Fibroblast of lung (primary cell): ENCODE measurements at regions not wholly inside any gene's neighbourhood (a gene's known extent, or its start where the extent isn't known, plus 50 kb on each side); places are given as distances from the start of the nearest gene placed in this dataset.

Experiments
- DNase-seq, 2 donors: peaks; one replicate each; pipeline versions ENCODE4 v3.0.0 to v3.0.0-alpha.2; 2010; ENCODE audit warnings: low read depth in 2 of 2
- H2AFZ ChIP-seq: 2 replicates; pipeline ENCODE4 v1.5.1; 2012; ENCODE audit warnings: low read length, control low read depth, inconsistent platforms
- H3K27ac ChIP-seq: 2 replicates; pipeline ENCODE4 v1.5.1; 2011; ENCODE audit warnings: low read length, control low read depth; ENCODE audit not compliant: insufficient read depth
- H3K27me3 ChIP-seq: 2 replicates; pipeline ENCODE4 v1.5.1; 2011; ENCODE audit warnings: mild to moderate bottlenecking, low read length; ENCODE audit not compliant: control insufficient read depth, insufficient read depth
- H3K36me3 ChIP-seq: 2 replicates; pipeline ENCODE4 v1.5.1; 2011; ENCODE audit warnings: low read length; ENCODE audit not compliant: control insufficient read depth, insufficient read depth
- H3K4me1 ChIP-seq: 2 replicates; pipeline ENCODE4 v1.5.1; 2011; ENCODE audit warnings: low read length; ENCODE audit not compliant: control insufficient read depth, insufficient read depth; ENCODE audit errors: extremely low read depth
- H3K4me2 ChIP-seq: 2 replicates; pipeline ENCODE4 v1.5.1; 2011; ENCODE audit warnings: low read length, control low read depth; ENCODE audit not compliant: insufficient read depth; ENCODE audit errors: extremely low read depth
- H3K4me3 ChIP-seq, 4 experiments: fragments of 200-600 bp in 1 of 4; sonication (generic) in 1 of 4; replicated peaks in 1 of 4; 2 replicates each; pipeline ENCODE4 v1.5.1; 2011 to 2016; ENCODE audit warnings: low read length in 4 of 4, low read depth in 3 of 4, mild to moderate bottlenecking in 3 of 4, control low read depth in 2 of 4, inconsistent platforms in 1 of 4, mixed read lengths in 1 of 4; ENCODE audit not compliant: insufficient read depth in 1 of 4; ENCODE audit errors: control extremely low read depth in 1 of 4
- H3K79me2 ChIP-seq: 2 replicates; pipeline ENCODE4 v1.5.1; 2012; ENCODE audit warnings: mild to moderate bottlenecking, low read length, inconsistent platforms; ENCODE audit not compliant: control insufficient read depth, insufficient read depth
- H3K9ac ChIP-seq: 2 replicates; pipeline ENCODE4 v1.5.1; 2011; ENCODE audit warnings: mild to moderate bottlenecking, low read length, control low read depth; ENCODE audit not compliant: insufficient read depth
- H3K9me3 ChIP-seq: 2 replicates; pipeline ENCODE4 v1.5.1; 2012; ENCODE audit warnings: low read depth, low read length; ENCODE audit not compliant: control insufficient read depth, insufficient read depth
- H4K20me1 ChIP-seq: 2 replicates; pipeline ENCODE4 v1.5.1; 2011; ENCODE audit warnings: low read length; ENCODE audit not compliant: control insufficient read depth, insufficient read depth; ENCODE audit errors: extremely low read depth
- EZH2 ChIP-seq: IDR thresholded peaks from 2 replicates; pipeline ENCODE4 v1.5.1; 2012; ENCODE audit warnings: low read length, control low read depth, mild to moderate bottlenecking; ENCODE audit errors: missing control alignments
- TF ChIP-seq, protein P1 (sequence below), 2 donors: IDR thresholded peaks in 1 of 2; conservative IDR thresholded peaks in 1 of 2; 1 replicate in 1 of 2; 2 replicates in 1 of 2; pipeline ENCODE4 v1.5.1; 2011 to 2012; ENCODE audit warnings: low read length in 2 of 2, control low read depth in 1 of 2, inconsistent platforms in 1 of 2, low read depth in 1 of 2, mild to moderate bottlenecking in 1 of 2

DNA sequence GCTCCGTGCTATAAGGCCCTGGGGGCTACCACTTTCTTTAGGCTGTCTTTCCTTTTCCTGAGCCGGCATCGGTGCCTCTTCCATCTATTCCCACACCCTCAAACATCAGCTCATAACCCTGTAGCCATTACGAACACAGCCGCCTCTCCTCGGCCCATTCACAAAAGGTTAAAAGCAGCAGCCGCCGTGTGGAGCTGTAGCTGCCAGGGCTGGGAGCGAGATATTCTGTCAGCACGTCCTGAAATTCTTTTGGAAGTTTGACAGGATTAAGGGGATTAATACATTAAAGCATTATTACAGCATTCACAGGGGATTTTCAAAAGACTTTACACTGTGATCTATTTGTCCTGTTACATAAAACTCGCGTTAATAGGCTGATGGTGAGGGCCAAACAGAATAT lies 428.2 kb downstream of the CDK5RAP2 start:
- Histone ChIP-seq H3K4me3 (no peak overlapping the region), H2AFZ (no peak overlapping the region), H3K27me3 (no peaks in the 10 kb centered on the region), H3K9me3 (no peaks in the 10 kb centered on the region), H3K27ac (no peak overlapping the region), H3K36me3 (no peaks in the 10 kb centered on the region), H3K9ac (no peak overlapping the region), H3K79me2 (no peaks in the 10 kb centered on the region), H3K4me1 (no peaks in the 10 kb centered on the region), H3K4me2 (no peak overlapping the region), H4K20me1 (no peaks in the 10 kb centered on the region)
- DNase-seq, result no peak
- TF ChIP-seq EZH2, result no peak
- TF ChIP-seq, protein P1, sequence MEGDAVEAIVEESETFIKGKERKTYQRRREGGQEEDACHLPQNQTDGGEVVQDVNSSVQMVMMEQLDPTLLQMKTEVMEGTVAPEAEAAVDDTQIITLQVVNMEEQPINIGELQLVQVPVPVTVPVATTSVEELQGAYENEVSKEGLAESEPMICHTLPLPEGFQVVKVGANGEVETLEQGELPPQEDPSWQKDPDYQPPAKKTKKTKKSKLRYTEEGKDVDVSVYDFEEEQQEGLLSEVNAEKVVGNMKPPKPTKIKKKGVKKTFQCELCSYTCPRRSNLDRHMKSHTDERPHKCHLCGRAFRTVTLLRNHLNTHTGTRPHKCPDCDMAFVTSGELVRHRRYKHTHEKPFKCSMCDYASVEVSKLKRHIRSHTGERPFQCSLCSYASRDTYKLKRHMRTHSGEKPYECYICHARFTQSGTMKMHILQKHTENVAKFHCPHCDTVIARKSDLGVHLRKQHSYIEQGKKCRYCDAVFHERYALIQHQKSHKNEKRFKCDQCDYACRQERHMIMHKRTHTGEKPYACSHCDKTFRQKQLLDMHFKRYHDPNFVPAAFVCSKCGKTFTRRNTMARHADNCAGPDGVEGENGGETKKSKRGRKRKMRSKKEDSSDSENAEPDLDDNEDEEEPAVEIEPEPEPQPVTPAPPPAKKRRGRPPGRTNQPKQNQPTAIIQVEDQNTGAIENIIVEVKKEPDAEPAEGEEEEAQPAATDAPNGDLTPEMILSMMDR (conservative IDR thresholded peaks at IDR 0.05 in 1 of 2, IDR thresholded peaks at IDR 0.05 in 1 of 2; ENCODE audit: low read depth in 1 of 2, low read length in 2 of 2), result no peak

DNA sequence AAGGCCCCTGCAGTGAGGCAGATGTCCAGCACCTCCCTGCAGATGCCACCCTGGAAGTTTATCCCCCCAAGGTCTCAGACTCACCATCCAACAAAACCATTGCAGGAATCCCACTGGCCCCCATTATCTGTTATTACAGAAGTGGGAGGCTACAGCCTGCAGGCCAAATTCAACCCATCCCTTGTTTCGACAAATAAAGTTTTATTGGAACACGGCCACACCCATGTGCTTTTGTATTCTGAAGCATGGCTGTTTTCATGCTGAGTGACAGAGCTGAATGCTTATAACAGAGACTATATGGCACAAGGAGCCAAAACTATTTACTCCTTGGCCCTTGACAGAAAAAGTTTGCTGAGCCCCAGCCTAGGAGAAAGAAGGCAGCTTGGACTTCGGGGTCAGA lies 428.8 kb downstream of the CDK5RAP2 start:
- no peak overlapping the region for H3K9ac ChIP-seq
- no peaks in the 10 kb centered on the region for H4K20me1 ChIP-seq
- no peaks in the 10 kb centered on the region for H3K36me3 ChIP-seq
- no peak overlapping the region for H2AFZ ChIP-seq
- TF ChIP-seq EZH2, result no peak
- TF ChIP-seq, protein P1 (conservative IDR thresholded peaks at IDR 0.05 in 1 of 2, IDR thresholded peaks at IDR 0.05 in 1 of 2; ENCODE audit: low read depth in 1 of 2, low read length in 2 of 2), result no peak
- no peaks in the 10 kb centered on the region for H3K4me1 ChIP-seq
- DNase-seq, result no peak
- H3K79me2 ChIP-seq, result no peaks in the 10 kb centered on the region
- no peaks in the 10 kb centered on the region for H3K9me3 ChIP-seq
- no peak overlapping the region for H3K27ac ChIP-seq
- no peak overlapping the region for H3K4me2 ChIP-seq
- H3K27me3 ChIP-seq, result no peaks in the 10 kb centered on the region
- no peak overlapping the region for H3K4me3 ChIP-seq

DNA sequence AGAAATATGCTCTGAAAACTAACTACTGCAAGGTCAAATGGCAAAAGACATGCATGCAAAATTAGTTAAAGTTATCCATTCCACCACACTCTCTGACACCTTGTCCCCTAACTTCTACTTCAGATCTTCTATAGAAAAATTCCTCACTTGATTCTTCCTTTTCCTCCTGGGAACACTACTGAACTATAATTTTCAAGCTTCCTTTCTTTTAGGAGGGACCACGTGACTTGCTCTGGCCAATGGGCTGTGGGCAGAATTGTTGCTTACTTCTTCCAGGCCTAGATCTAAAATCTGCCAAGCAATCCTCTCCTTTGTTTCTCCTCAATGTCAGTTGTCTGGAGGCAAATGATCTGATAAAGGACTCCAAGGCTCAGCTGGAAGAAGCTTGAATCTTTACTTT lies 441.0 kb downstream of the CDK5RAP2 start:
- no peak for DNase-seq
- Histone ChIP-seq H3K9ac (no peak overlapping the region), H2AFZ (no peak overlapping the region), H3K27ac (no peak overlapping the region), H3K4me1 (no peaks in the 10 kb centered on the region), H3K4me2 (no peak overlapping the region), H3K79me2 (no peaks in the 10 kb centered on the region), H3K27me3 (no peaks in the 10 kb centered on the region), H3K36me3 (no peaks in the 10 kb centered on the region), H3K9me3 (no peaks in the 10 kb centered on the region), H3K4me3 (no peak overlapping the region), H4K20me1 (no peaks in the 10 kb centered on the region)
- no peak for TF ChIP-seq EZH2
- TF ChIP-seq, protein P1 (conservative IDR thresholded peaks at IDR 0.05 in 1 of 2, IDR thresholded peaks at IDR 0.05 in 1 of 2; ENCODE audit: low read depth in 1 of 2, low read length in 2 of 2), result no peak
